Glomerular endothelial cell (primary cell): ENCODE measurements at regions not wholly inside any gene's neighbourhood (a gene's known extent, or its start where the extent isn't known, plus 50 kb on each side); places are given as distances from the start of the nearest gene placed in this dataset.

Experiments
- DNase-seq: peaks from one replicate; pipeline ENCODE4 v3.0.0-alpha.2; 2011; ENCODE audit warnings: low read depth, low spot score; ENCODE audit errors: extremely low read depth

GRCh38 chr15:87120555-87120954 lies 1040.9 kb downstream of the AGBL1 start:
- no peak for DNase-seq

DNA sequence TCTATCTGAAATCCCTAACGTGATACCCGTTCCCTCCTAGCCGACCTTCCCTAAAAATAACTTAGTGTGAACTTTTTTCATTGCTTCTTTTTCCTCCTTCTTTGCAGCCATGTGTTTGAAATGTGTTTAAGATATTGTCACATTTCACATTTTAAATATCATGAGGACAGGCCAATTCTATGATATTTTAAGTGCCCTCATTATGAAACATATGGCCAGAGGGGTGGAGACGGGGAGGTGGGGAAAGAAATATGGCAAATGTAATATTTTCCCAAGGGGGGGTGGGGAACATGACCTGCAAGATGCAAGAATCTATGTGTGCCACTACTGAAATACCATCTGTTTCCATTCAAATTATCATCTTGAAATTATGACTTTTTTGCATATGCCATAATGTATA lies 1039.2 kb downstream of the AGBL1 start:
- DNase-seq = no peak

GRCh38 chr15:87118435-87118834 lies 1038.8 kb downstream of the AGBL1 start:
- DNase-seq = no peak

GRCh38 chr15:87115795-87116194 lies 1036.1 kb downstream of the AGBL1 start:
- no peak for DNase-seq

GRCh38 chr15:87099916-87100315 lies 1020.2 kb downstream of the AGBL1 start:
- DNase-seq = no peak

GRCh38 chr15:87089551-87089950 lies 1009.9 kb downstream of the AGBL1 start:
- no peak for DNase-seq

DNA sequence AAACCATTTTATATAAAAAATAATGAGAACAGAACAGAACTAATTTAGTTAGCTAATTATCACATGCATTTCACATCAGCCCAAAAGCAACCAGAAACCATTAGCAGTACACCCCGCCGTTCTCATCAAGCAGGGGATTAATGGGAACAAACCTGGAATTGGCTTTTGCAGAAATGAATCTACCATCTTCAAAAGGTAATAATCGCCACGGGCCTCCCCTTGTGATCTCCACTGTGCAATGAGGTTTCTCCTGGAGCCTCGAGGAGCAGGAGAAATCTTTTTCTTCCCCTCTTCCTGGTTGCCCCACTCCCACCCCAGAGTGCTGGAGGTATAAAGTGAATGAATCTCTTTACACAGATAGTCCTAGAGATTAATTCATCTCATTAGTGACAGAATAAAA lies 1003.5 kb downstream of the AGBL1 start:
- DNase-seq = no peak

DNA sequence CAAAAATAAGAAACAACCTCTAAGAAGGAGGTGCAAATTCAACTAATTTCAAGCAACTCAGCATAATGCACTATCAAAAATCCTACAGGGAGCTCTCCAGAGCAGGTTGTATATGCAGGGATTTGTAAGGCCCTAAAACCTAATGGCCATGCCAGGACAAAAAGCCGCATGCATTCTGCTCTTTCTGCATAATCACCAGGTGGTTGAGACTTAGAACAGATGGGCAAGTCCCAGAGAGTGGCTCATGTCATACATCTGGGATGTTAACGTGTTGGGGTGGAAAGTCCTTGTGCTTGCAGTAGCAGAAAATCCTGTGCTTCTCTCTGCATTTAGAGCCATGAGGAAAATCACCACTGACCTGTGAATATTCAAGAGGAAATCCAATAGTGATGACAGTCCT lies 1002.9 kb downstream of the AGBL1 start:
- no peak for DNase-seq

DNA sequence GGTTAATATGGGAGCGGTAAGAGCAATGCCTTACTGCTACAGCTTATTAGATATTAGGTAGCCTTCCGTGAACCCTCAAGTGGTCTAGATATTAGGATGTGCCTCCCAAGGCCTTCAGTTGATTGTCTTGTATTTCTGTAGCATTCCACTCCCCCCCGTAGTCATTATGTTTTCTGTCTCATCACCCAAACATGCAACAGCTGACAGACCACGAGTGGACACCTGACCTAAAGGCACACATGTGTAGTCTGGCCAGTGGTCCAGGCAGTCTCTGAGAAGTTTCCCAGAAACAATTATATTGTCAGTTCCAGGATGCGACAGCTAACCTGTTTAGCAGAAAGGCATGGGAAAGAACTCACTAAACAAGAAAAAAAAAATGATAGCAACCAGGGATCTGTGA lies 1000.9 kb downstream of the AGBL1 start:
- no peak for DNase-seq
